SK-N-SH (cell line): ENCODE measurements at regions not wholly inside any gene's neighbourhood (a gene's known extent, or its start where the extent isn't known, plus 50 kb on each side); places are given as distances from the start of the nearest gene placed in this dataset.

ENCODE experiments used
- CTCF ChIA-PET: fragments of 300-600, 350-600 bp; formaldehyde crosslinking; extraction: SDS; loops from one replicate; lab custom pipeline; 2021; lab: Yijun Ruan, JAX
- POLR2A ChIA-PET: fragments of 350-600 bp; sonication (Branson Sonifier 250); formaldehyde crosslinking; extraction: SDS; loops from one replicate; lab custom pipeline; 2020; ENCODE audit warnings: antibody characterized with exemption, inconsistent platforms; lab: Yijun Ruan, JAX
- DNase-seq: peaks from one replicate; pipeline ENCODE4 v3.0.0; 2012
- H2AFZ ChIP-seq: fragments of 200-600 bp; sonication (generic); 2 replicates; pipeline ENCODE4 v1.8.1; 2016; ENCODE audit warnings: antibody characterized with exemption, mild to moderate bottlenecking, low read depth
- H3F3A ChIP-seq: fragments of 200-600 bp; sonication (generic); replicated peaks from 2 replicates; pipeline ENCODE3; 2016; ENCODE audit warnings: antibody characterized with exemption, mild to moderate bottlenecking; ENCODE audit not compliant: insufficient read depth
- H3K27ac ChIP-seq, 2 experiments: fragments of 200-500 bp in 1 of 2; fragments of 200-600 bp in 1 of 2; sonication (Bioruptor generic) in 1 of 2; sonication (generic), shearing (Covaris generic) in 1 of 2; 2 replicates each; pipeline versions ENCODE4 v1.5.1 to v1.6.1; 2014 to 2016; ENCODE audit warnings: low read depth in 2 of 2, inconsistent platforms in 1 of 2, low read length in 1 of 2, mild to moderate bottlenecking in 1 of 2, mixed read lengths in 1 of 2
- H3K27me3 ChIP-seq: fragments of 200-600 bp; sonication (generic), shearing (Covaris generic); 2 replicates; pipeline ENCODE4 v1.6.1; 2016; ENCODE audit warnings: mixed run types; ENCODE audit not compliant: insufficient read depth
- H3K36me3 ChIP-seq, 2 experiments: fragments of 200-500 bp in 1 of 2; fragments of 200-600 bp in 1 of 2; sonication (Bioruptor generic) in 1 of 2; sonication (generic) in 1 of 2; replicated peaks in 1 of 2; 2 replicates each; pipeline versions ENCODE3 to v1.5.1; 2014 to 2016; ENCODE audit warnings: low read length in 1 of 2, mild to moderate bottlenecking in 1 of 2; ENCODE audit not compliant: insufficient read depth in 2 of 2, control insufficient read depth in 1 of 2
- H3K4me1 ChIP-seq, 2 experiments: fragments of 200-500 bp in 1 of 2; fragments of 200-600 bp in 1 of 2; sonication (Bioruptor generic) in 1 of 2; sonication (generic), shearing (Covaris generic) in 1 of 2; 2 replicates each; pipeline versions ENCODE4 v1.5.1 to v1.6.1; 2014 to 2016; ENCODE audit warnings: low read depth in 1 of 2, low read length in 1 of 2, mixed run types in 1 of 2; ENCODE audit not compliant: insufficient read depth in 2 of 2, control insufficient read depth in 1 of 2
- H3K4me2 ChIP-seq: fragments of 200-600 bp; sonication (generic), shearing (Covaris generic); 2 replicates; pipeline ENCODE4 v1.6.1; 2017; ENCODE audit warnings: mixed run types
- H3K4me3 ChIP-seq, 2 experiments: fragments of 200-500 bp in 1 of 2; fragments of 200-600 bp in 1 of 2; sonication (Bioruptor generic) in 1 of 2; sonication (generic), shearing (Covaris generic) in 1 of 2; 2 replicates each; pipeline versions ENCODE4 v1.5.1 to v1.8.1; 2014 to 2016; ENCODE audit warnings: low read depth in 2 of 2, inconsistent platforms in 1 of 2, low read length in 1 of 2, mild to moderate bottlenecking in 1 of 2, mixed read lengths in 1 of 2, moderate library complexity in 1 of 2
- H3K79me2 ChIP-seq: fragments of 200-600 bp; sonication (generic); 2 replicates; pipeline ENCODE4 v1.8.1; 2017; ENCODE audit warnings: mild to moderate bottlenecking; ENCODE audit not compliant: insufficient read depth
- H3K9ac ChIP-seq: fragments of 200-600 bp; sonication (generic); 2 replicates; pipeline ENCODE4 v1.6.1; 2017; ENCODE audit warnings: mixed run types
- H3K9me2 ChIP-seq: fragments of 200-600 bp; sonication (generic); 2 replicates; pipeline ENCODE4 v1.6.1; 2017; ENCODE audit warnings: mixed run types
- H3K9me3 ChIP-seq: fragments of 200-600 bp; sonication (generic); 2 replicates; pipeline ENCODE4 v1.6.1; 2017; ENCODE audit warnings: mixed run types, mild to moderate bottlenecking, moderate library complexity
- H4K20me1 ChIP-seq: fragments of 200-600 bp; sonication (generic); 2 replicates; pipeline ENCODE4 v1.6.1; 2017; ENCODE audit warnings: mild to moderate bottlenecking, mixed run types; ENCODE audit not compliant: insufficient read depth
- CTCF ChIP-seq: fragments of 200-600 bp; sonication (generic); IDR thresholded peaks from 2 replicates; pipeline ENCODE4 v1.6.1; 2017; ENCODE audit warnings: antibody characterized with exemption, mild to moderate bottlenecking, moderate library complexity
- EZH2phosphoT487 ChIP-seq: fragments of 200-600 bp; sonication (generic); IDR thresholded peaks from 2 replicates; pipeline ENCODE4 v1.6.1; 2017; ENCODE audit warnings: low read depth, mixed run types, mild to moderate bottlenecking, antibody characterized with exemption, moderate library complexity, borderline replicate concordance
- FOSL2 ChIP-seq: IDR thresholded peaks from 2 replicates; pipeline ENCODE4 v1.4.0; 2012; ENCODE audit warnings: low read depth, mild to moderate bottlenecking, moderate library complexity, borderline replicate concordance
- FOXJ3 ChIP-seq: sonication (generic); formaldehyde crosslinking; IDR thresholded peaks from 2 replicates; pipeline ENCODE4 v1.5.1; 2020; ENCODE audit warnings: mild to moderate bottlenecking, missing genetic modification reagents
- GABPA ChIP-seq: IDR thresholded peaks from 2 replicates; pipeline ENCODE4 v1.4.0; 2012; ENCODE audit warnings: low read depth, mild to moderate bottlenecking
- MXI1 ChIP-seq: IDR thresholded peaks from 2 replicates; pipeline ENCODE4 v1.6.1; 2012; ENCODE audit warnings: mild to moderate bottlenecking, low read depth, low read length, improper control_type of control experiment
- RAD21 ChIP-seq: IDR thresholded peaks from 2 replicates; pipeline ENCODE4 v1.6.1; 2012; ENCODE audit warnings: mild to moderate bottlenecking, low read length
- RCOR1 ChIP-seq: fragments of 150-350 bp; IDR thresholded peaks from 2 replicates; pipeline ENCODE4 v1.6.1; 2017; ENCODE audit warnings: antibody characterized with exemption, low read length
- RFX5 ChIP-seq: IDR thresholded peaks from 2 replicates; pipeline ENCODE4 v1.6.1; 2012; ENCODE audit warnings: mild to moderate bottlenecking, improper control_type of control experiment, low read length
- SIN3A ChIP-seq: IDR thresholded peaks from 2 replicates; pipeline ENCODE4 v1.6.1; 2012; ENCODE audit warnings: low read depth, mild to moderate bottlenecking, low read length, moderate library complexity, borderline replicate concordance
- SMC3 ChIP-seq: IDR thresholded peaks from 2 replicates; pipeline ENCODE4 v1.6.1; 2012; ENCODE audit warnings: low read depth, low read length, improper control_type of control experiment
- TAF1 ChIP-seq: IDR thresholded peaks from 2 replicates; pipeline ENCODE4 v1.6.1; 2012; ENCODE audit warnings: low read depth, mild to moderate bottlenecking, low read length, moderate library complexity, borderline replicate concordance
- TCF12 ChIP-seq: IDR thresholded peaks from 2 replicates; pipeline ENCODE4 v1.4.0; 2012
- YY1 ChIP-seq: IDR thresholded peaks from 2 replicates; pipeline ENCODE4 v1.4.0; 2012; ENCODE audit warnings: low read depth, mild to moderate bottlenecking
- WGBS: methylation state at CpG from one replicate; pipeline ENCODE4 v1.1.6; 2017; ENCODE audit warnings: low lambda C conversion rate; 5-methylcytosine and 5-hydroxymethylcytosine counted together
- TF ChIP-seq, protein P1 (sequence below): IDR thresholded peaks from 2 replicates; pipeline ENCODE4 v1.4.0; 2012; ENCODE audit warnings: low read depth, borderline replicate concordance
- TF ChIP-seq, protein P2 (sequence below): IDR thresholded peaks from 2 replicates; pipeline ENCODE4 v1.6.1; 2012; ENCODE audit warnings: mild to moderate bottlenecking, low read depth, low read length, moderate library complexity
- TF ChIP-seq, protein P3 (sequence below): IDR thresholded peaks from 2 replicates; pipeline ENCODE4 v1.4.0; 2012; ENCODE audit warnings: low read depth, borderline replicate concordance

- Histone ChIP-seq H3K4me2 (no peak overlapping the region), H3K4me3 (no peak overlapping the region), H3K36me3 (no peaks in the 10 kb centered on the region), H3F3A (no peaks in the 10 kb centered on the region), H2AFZ (no peak overlapping the region), H3K9me2 (no peaks in the 10 kb centered on the region), H3K9ac (no peak overlapping the region), H3K9me3 (no peaks in the 10 kb centered on the region), H4K20me1 (no peaks in the 10 kb centered on the region), H3K27ac (no peak overlapping the region), H3K4me1 (no peaks in the 10 kb centered on the region), H3K79me2 (no peaks in the 10 kb centered on the region), H3K27me3 (no peaks in the 10 kb centered on the region)
- no peak for TF ChIP-seq CTCF
- no peak for TF ChIP-seq RAD21
- no peak for TF ChIP-seq TAF1
- no peak for TF ChIP-seq FOXJ3 (CRISPR knock-in tag)
- TF ChIP-seq, protein P1, sequence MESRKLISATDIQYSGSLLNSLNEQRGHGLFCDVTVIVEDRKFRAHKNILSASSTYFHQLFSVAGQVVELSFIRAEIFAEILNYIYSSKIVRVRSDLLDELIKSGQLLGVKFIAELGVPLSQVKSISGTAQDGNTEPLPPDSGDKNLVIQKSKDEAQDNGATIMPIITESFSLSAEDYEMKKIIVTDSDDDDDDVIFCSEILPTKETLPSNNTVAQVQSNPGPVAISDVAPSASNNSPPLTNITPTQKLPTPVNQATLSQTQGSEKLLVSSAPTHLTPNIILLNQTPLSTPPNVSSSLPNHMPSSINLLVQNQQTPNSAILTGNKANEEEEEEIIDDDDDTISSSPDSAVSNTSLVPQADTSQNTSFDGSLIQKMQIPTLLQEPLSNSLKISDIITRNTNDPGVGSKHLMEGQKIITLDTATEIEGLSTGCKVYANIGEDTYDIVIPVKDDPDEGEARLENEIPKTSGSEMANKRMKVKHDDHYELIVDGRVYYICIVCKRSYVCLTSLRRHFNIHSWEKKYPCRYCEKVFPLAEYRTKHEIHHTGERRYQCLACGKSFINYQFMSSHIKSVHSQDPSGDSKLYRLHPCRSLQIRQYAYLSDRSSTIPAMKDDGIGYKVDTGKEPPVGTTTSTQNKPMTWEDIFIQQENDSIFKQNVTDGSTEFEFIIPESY: no peak
- TF ChIP-seq SMC3: no peak
- TF ChIP-seq TCF12: no peak
- TF ChIP-seq RCOR1: no peak
- TF ChIP-seq FOSL2: no peak
- TF ChIP-seq RFX5: no peak
- no peak for TF ChIP-seq SIN3A
- no peak for TF ChIP-seq EZH2phosphoT487
- DNase-seq: no peak
- CTCF ChIA-PET: interaction anchor here (1.1 to 1.4 kb wide), 2 partner anchors 10 to 173 kb away, joined by 3 read pairs; no protein-coding TSS in a partner anchor
- POLR2A ChIA-PET: no interaction called here
Observed at GRCh38 chr12:67572492-67572891, 76.1 kb upstream of the DYRK2 start.

GRCh38 chr12:67573566-67573965 is 75.0 kb upstream of the DYRK2 start:
- Histone ChIP-seq H4K20me1 (no peaks in the 10 kb centered on the region), H3K27me3 (no peaks in the 10 kb centered on the region), H3K4me3 (no peak overlapping the region), H3K9me2 (no peaks in the 10 kb centered on the region), H3K79me2 (no peaks in the 10 kb centered on the region), H3F3A (no peaks in the 10 kb centered on the region), H3K9me3 (no peaks in the 10 kb centered on the region), H3K9ac (no peak overlapping the region), H2AFZ (no peak overlapping the region), H3K4me2 (no peak overlapping the region), H3K4me1 (no peaks in the 10 kb centered on the region), H3K36me3 (no peaks in the 10 kb centered on the region), H3K27ac (no peak overlapping the region)
- POLR2A ChIA-PET: no interaction called here
- CTCF ChIA-PET: interaction anchor here (0.9 to 1.4 kb wide), 3 partner anchors 11 to 75 kb away, joined by 3 read pairs; partner anchors contain the start of gene DYRK2
- 89% methylated on average over 4 of the region's 4 CpGs for WGBS
- TF ChIP-seq TCF12 (no peak), SMC3 (no peak), SIN3A (no peak), GABPA (no peak), YY1 (no peak), MXI1 (no peak)
- TF ChIP-seq, protein P2, sequence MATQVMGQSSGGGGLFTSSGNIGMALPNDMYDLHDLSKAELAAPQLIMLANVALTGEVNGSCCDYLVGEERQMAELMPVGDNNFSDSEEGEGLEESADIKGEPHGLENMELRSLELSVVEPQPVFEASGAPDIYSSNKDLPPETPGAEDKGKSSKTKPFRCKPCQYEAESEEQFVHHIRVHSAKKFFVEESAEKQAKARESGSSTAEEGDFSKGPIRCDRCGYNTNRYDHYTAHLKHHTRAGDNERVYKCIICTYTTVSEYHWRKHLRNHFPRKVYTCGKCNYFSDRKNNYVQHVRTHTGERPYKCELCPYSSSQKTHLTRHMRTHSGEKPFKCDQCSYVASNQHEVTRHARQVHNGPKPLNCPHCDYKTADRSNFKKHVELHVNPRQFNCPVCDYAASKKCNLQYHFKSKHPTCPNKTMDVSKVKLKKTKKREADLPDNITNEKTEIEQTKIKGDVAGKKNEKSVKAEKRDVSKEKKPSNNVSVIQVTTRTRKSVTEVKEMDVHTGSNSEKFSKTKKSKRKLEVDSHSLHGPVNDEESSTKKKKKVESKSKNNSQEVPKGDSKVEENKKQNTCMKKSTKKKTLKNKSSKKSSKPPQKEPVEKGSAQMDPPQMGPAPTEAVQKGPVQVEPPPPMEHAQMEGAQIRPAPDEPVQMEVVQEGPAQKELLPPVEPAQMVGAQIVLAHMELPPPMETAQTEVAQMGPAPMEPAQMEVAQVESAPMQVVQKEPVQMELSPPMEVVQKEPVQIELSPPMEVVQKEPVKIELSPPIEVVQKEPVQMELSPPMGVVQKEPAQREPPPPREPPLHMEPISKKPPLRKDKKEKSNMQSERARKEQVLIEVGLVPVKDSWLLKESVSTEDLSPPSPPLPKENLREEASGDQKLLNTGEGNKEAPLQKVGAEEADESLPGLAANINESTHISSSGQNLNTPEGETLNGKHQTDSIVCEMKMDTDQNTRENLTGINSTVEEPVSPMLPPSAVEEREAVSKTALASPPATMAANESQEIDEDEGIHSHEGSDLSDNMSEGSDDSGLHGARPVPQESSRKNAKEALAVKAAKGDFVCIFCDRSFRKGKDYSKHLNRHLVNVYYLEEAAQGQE: no peak
- TF ChIP-seq, protein P3, sequence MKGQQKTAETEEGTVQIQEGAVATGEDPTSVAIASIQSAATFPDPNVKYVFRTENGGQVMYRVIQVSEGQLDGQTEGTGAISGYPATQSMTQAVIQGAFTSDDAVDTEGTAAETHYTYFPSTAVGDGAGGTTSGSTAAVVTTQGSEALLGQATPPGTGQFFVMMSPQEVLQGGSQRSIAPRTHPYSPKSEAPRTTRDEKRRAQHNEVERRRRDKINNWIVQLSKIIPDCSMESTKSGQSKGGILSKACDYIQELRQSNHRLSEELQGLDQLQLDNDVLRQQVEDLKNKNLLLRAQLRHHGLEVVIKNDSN: no peak
- DNase-seq: no peak
